Smooth muscle cell (in vitro differentiated cells): ENCODE measurements at regions not wholly inside any gene's neighbourhood (a gene's known extent, or its start where the extent isn't known, plus 50 kb on each side); places are given as distances from the start of the nearest gene placed in this dataset.

ENCODE experiments used
- DNase-seq: peaks from one replicate; lab custom pipeline; 2025; ENCODE audit not compliant: unreplicated experiment; lab: John Stamatoyannopoulos, UW
- H2AFZ ChIP-seq: fragments of 200-600 bp; sonication (generic); 2 replicates; pipeline ENCODE4 v1.6.0; 2016; ENCODE audit warnings: antibody characterized with exemption, low read depth, mild to moderate bottlenecking
- H3F3A ChIP-seq: fragments of 200-600 bp; sonication (generic); 2 replicates; pipeline ENCODE4 v1.6.0; 2017; ENCODE audit warnings: antibody characterized with exemption, low read depth
- H3K27ac ChIP-seq: fragments of 200-600 bp; sonication (generic); 2 replicates; pipeline ENCODE4 v1.5.1; 2016; ENCODE audit warnings: low read depth, mild to moderate bottlenecking
- H3K27me3 ChIP-seq: fragments of 200-600 bp; sonication (generic); 2 replicates; pipeline ENCODE4 v1.6.1; 2016; ENCODE audit warnings: low read depth, mild to moderate bottlenecking
- H3K36me3 ChIP-seq: fragments of 200-600 bp; sonication (generic); 2 replicates; pipeline ENCODE4 v1.5.1; 2016; ENCODE audit warnings: low read depth
- H3K4me1 ChIP-seq: fragments of 200-600 bp; sonication (generic); 2 replicates; pipeline ENCODE4 v1.5.1; 2016; ENCODE audit warnings: low read depth
- H3K4me2 ChIP-seq: fragments of 200-600 bp; sonication (generic); 2 replicates; pipeline ENCODE4 v1.6.0; 2016; ENCODE audit warnings: mild to moderate bottlenecking
- H3K4me3 ChIP-seq: fragments of 200-600 bp; sonication (generic); 2 replicates; pipeline ENCODE4 v1.5.1; 2016; ENCODE audit warnings: mild to moderate bottlenecking
- H3K79me2 ChIP-seq: fragments of 200-600 bp; sonication (generic); 2 replicates; pipeline ENCODE4 v1.6.0; 2016; ENCODE audit warnings: low read depth, mild to moderate bottlenecking
- H3K9ac ChIP-seq: fragments of 200-600 bp; sonication (generic); 2 replicates; pipeline ENCODE4 v1.6.0; 2016; ENCODE audit warnings: low read depth
- H3K9me3 ChIP-seq: fragments of 200-600 bp; sonication (generic); replicated peaks from 2 replicates; pipeline ENCODE4 v1.5.1; 2016; ENCODE audit warnings: low read depth
- H4K20me1 ChIP-seq: fragments of 200-600 bp; sonication (generic); 2 replicates; pipeline ENCODE4 v1.6.0; 2016; ENCODE audit warnings: low read depth
- CTCF ChIP-seq: fragments of 200-600 bp; sonication (generic); IDR thresholded peaks from 2 replicates; pipeline ENCODE4 v1.5.1; 2017; ENCODE audit warnings: borderline replicate concordance, mild to moderate bottlenecking, antibody characterized with exemption; ENCODE audit not compliant: insufficient read depth, poor library complexity, severe bottlenecking
- WGBS: methylation state at CpG from one replicate; pipeline ENCODE4 v1.1.7; 2016; ENCODE audit warnings: low lambda C conversion rate; 5-methylcytosine and 5-hydroxymethylcytosine counted together

- no peak overlapping the region for H3K9ac ChIP-seq
- no peaks in the 10 kb centered on the region for H4K20me1 ChIP-seq
- no peak overlapping the region for H3K27ac ChIP-seq
- no peak overlapping the region for H2AFZ ChIP-seq
- no peaks in the 10 kb centered on the region for H3K36me3 ChIP-seq
- H3K4me3 ChIP-seq, result no peak overlapping the region
- peaks cover 6% of the 10 kb centered on the region for H3K4me1 ChIP-seq
- no peaks in the 10 kb centered on the region for H3K79me2 ChIP-seq
- no peaks in the 10 kb centered on the region for H3F3A ChIP-seq
- H3K9me3 ChIP-seq, result no peaks in the 10 kb centered on the region
- 64% methylated on average over 4 of the region's 4 CpGs for WGBS
- no peak for TF ChIP-seq CTCF
- no peak for DNase-seq
- no peak overlapping the region for H3K4me2 ChIP-seq
- no peaks in the 10 kb centered on the region for H3K27me3 ChIP-seq
These were observed 352.1 kb downstream of the SHQ1 start for GRCh38 chr3:72496051-72496670.

GRCh38 chr3:72494626-72495025 is 353.6 kb downstream of the SHQ1 start:
- H3K27ac ChIP-seq, result no peak overlapping the region
- no peaks in the 10 kb centered on the region for H3K27me3 ChIP-seq
- no peaks in the 10 kb centered on the region for H3K36me3 ChIP-seq
- no peaks in the 10 kb centered on the region for H3F3A ChIP-seq
- no peak overlapping the region for H2AFZ ChIP-seq
- no peaks in the 10 kb centered on the region for H4K20me1 ChIP-seq
- no peak overlapping the region for H3K9ac ChIP-seq
- no peaks in the 10 kb centered on the region for H3K79me2 ChIP-seq
- no peak overlapping the region for H3K4me2 ChIP-seq
- peaks cover 6% of the 10 kb centered on the region for H3K4me1 ChIP-seq
- no peak for DNase-seq
- no peak overlapping the region for H3K4me3 ChIP-seq
- WGBS, result 75% methylated on average over 2 of the region's 2 CpGs
- H3K9me3 ChIP-seq, result no peaks in the 10 kb centered on the region
- no peak for TF ChIP-seq CTCF

GRCh38 chr3:72494130-72494529 is 354.1 kb downstream of the SHQ1 start:
- H3K36me3 ChIP-seq, result no peaks in the 10 kb centered on the region
- H3K4me3 ChIP-seq, result no peak overlapping the region
- no peaks in the 10 kb centered on the region for H4K20me1 ChIP-seq
- 90% methylated on average over 4 of the region's 4 CpGs for WGBS
- no peak overlapping the region for H2AFZ ChIP-seq
- no peaks in the 10 kb centered on the region for H3K27me3 ChIP-seq
- no peaks in the 10 kb centered on the region for H3K79me2 ChIP-seq
- no peaks in the 10 kb centered on the region for H3K9me3 ChIP-seq
- no peak overlapping the region for H3K9ac ChIP-seq
- no peak overlapping the region for H3K27ac ChIP-seq
- DNase-seq, result no peak
- TF ChIP-seq CTCF, result no peak
- no peaks in the 10 kb centered on the region for H3F3A ChIP-seq
- H3K4me2 ChIP-seq, result no peak overlapping the region
- peaks cover 6% of the 10 kb centered on the region for H3K4me1 ChIP-seq

DNA sequence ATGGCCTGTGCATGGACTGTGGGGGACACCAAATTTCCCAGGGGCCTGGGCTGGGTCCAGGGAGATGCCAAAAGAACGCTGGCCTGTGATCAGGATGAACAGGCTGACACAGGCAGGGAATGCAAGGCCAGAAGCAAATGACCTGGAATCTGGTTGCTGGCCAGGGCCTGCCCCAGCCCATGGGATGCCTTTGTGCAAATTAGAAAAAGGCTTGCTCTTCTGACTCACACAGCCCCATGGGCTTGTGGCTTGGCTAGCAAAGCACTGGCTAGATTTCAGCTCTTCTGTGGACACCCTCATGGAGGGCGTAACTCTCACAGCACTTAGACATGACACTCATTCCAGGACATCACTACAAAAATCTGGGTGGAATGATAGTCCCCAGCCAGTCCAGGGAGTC is 356.0 kb downstream of the SHQ1 start:
- no peak overlapping the region for H2AFZ ChIP-seq
- no peaks in the 10 kb centered on the region for H3K79me2 ChIP-seq
- DNase-seq, result no peak

More for the DNA sequence above, 356.0 kb downstream of the SHQ1 start:
- Histone ChIP-seq H3K4me2 (no peak overlapping the region), H3K4me3 (no peak overlapping the region), H3K9ac (no peak overlapping the region), H3F3A (peaks cover 10% of the 10 kb centered on the region), H3K27ac (no peak overlapping the region), H3K9me3 (no peaks in the 10 kb centered on the region), H3K4me1 (peaks cover 15% of the 10 kb centered on the region), H3K36me3 (no peaks in the 10 kb centered on the region), H3K27me3 (no peaks in the 10 kb centered on the region), H4K20me1 (no peaks in the 10 kb centered on the region)
- no peak for TF ChIP-seq CTCF
- WGBS, result 77% methylated on average over 2 of the region's 2 CpGs
